ENCODE measurements at regions not wholly inside any gene's neighbourhood (a gene's known extent, or its start where the extent isn't known, plus 50 kb on each side); places are given as distances from the start of the nearest gene placed in this dataset.

DNA sequence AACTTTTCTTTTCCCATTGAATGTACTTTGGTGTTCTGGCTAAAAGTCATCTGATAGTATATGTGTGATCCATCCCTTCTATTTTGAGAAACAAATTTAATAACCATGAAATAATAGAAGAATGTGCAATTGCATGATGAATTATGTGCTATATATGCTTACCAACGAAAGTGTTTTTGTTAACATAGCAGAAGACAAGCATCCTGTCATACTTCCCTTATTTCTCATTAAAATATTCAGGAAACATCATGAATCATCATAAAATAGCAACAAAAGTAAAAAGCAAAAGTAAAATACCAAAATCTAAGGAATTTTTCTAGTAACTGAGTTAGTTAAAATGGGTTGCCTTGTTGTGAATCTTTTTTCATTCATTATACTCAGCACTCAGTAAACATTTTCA, 409.0 kb upstream of the PDE3A start:
- TF ChIP-seq CTCF (IDR thresholded peaks at IDR 0.05; ENCODE audit: low read depth, low read length) (no peak), EZH2phosphoT487 (IDR thresholded peaks at IDR 0.05; ENCODE audit: low read depth) (no peak)

Measured in OCI-LY3 (cell line).